HG03064 (cell line): ENCODE measurements at regions not wholly inside any gene's neighbourhood (a gene's known extent, or its start where the extent isn't known, plus 50 kb on each side); places are given as distances from the start of the nearest gene placed in this dataset.

Source experiments
- ATAC-seq: cut with Tn5 transposase; IDR thresholded peaks from one replicate; pipeline ENCODE4 v1.9.1; 2021; ENCODE audit warnings: low read depth; ENCODE audit not compliant: unreplicated experiment

DNA sequence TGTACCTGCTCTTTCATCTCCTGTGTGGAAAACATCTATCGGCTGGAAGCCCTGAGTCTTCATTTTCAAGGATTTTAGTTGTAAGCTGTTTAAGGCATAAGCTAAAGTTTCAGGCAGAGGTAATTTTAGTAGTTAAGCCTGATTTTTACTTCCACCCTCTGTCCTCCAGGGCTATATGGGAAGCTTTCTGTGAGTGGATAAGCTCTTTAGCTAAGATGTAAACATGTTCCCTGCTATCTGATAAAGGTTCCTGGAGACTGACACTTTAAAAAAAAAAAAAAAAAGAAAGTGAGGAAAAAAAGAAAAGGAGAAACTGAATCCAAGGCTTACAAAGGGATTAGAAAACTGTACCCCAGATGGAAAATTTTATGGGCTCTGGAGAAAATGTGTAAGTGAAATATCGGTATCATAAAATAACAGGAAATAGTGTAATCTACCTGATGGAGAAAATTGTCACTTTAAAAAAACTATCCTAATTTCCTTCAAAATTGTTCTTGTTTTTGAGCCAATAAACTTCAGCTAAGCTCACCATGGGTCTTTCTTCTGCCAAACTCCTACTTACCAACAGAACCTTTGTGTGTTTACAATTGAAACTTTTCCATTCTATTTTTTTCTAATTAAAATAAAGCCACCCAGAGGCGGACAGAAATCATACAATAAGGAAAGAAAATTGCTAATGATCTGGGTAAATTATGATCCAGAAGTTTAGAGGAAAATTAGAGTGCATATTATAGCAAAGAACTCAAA, 180.5 kb downstream of the TGFB2 start:
- no peak for ATAC-seq

DNA sequence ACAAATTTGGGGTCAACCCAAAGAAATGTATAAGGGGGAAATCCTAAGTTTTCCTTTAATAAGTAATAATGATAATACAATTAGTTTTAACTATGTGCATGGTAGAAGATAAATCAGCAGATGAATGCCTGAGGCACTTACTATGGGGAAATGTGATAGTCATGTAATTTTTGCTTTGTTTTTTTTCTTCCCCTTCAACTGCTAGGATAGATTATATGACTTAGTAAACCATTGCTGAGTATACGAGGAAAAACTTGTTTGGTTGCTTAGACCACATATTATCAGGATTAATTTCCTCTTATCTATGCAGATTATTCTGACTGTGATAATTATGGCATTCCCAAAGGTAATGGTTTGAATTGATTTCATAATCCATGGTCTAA, 181.1 kb downstream of the TGFB2 start:
- no peak for ATAC-seq

DNA sequence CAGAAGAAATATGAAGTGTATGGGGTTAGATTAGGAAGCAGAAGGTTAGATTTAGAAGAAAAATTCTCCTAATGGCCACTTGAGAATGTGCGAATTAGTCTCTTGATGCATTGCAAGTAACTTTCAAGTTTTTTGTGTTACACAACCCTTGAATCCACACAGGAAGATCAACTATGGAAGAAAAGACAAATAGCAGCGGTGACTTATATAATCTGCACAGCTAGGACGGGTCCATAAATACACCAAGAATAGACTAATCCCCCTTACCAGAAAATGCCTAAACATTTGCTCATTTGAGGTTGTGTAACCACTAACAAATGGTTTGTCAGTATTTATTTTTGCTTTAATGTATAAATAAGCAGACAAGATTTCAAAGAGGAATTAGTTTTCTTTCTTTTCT, 182.6 kb downstream of the TGFB2 start:
- no peak for ATAC-seq

DNA sequence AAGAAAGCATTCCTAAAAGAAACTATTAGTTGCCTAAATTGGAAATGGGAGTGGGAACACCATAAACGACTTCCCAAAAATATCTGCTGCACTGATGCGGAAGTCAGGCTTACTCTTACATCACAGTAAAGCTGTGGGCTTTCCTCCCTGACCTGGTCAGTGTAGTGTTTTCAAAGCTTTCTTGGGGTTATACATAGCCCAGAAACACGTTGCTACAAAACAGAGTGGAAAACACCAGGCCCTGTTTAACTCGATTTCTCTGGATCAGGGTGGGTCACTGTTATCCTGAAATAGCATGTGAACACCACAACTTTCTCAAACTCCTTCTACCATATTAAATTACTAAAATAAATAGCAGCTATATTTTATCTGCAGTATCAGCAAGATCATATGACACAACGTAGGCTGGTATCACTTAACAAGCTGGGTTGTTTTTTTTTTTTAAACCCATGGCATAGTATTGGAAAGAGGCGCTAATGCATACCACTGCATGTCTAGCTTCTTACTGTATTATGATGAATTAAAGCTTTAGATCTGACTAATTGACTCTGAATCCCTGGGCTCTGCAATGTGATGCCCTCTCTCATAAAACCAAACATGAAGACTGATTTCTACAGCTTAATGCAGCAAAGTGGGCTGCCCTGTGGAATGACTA, 184.6 kb downstream of the TGFB2 start:
- no peak for ATAC-seq

DNA sequence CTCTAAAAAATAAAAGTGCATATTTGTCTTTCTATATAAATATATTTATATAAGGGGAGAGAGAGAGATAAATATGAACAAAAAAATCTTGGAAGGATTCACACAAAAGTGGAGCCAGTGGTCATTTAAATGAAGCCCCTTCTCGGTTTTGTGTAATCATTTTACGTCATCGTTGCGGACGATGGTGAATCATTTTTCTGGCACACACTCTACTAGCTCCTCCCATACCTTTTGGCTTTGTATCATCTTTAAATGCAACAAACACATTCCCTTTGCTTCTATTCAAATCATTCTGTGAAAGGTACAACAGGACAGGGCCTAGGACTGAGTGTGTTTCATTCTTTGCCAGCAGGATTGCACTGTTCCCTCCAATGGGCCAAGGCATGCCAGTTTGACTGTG, 186.8 kb downstream of the TGFB2 start:
- ATAC-seq = no peak

DNA sequence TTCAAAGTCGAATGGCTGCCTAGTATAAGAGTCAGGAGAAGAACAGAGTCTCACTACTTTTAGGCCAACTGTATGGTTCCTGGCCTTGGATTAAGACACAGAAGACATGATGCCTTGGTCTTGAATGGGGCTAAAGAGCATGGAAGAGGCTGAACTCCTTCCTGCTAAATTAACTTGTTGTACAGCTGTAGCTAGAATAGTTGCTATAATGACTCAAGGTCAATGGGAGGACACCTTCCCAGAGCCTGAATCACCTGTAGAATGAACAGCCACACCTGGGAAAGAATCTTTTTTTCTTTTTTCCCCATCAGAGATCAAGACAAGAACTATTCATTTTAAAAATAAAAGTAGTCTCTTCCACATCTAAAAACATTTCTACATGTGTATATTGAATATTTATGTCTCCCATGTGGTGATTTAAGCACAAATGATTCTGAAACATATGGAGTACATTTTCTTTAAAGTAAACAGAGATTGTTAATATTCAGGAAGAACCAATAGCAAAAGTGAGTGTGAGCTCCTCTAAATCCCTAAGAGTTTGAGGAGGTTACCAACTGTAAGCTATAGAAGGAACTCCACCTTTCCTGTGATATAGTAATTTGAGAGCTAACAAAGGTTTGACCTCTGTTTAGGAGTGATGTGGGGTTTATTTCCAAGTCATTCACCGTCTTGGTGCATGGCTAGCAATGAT, 191.3 kb downstream of the TGFB2 start:
- ATAC-seq = no peak

DNA sequence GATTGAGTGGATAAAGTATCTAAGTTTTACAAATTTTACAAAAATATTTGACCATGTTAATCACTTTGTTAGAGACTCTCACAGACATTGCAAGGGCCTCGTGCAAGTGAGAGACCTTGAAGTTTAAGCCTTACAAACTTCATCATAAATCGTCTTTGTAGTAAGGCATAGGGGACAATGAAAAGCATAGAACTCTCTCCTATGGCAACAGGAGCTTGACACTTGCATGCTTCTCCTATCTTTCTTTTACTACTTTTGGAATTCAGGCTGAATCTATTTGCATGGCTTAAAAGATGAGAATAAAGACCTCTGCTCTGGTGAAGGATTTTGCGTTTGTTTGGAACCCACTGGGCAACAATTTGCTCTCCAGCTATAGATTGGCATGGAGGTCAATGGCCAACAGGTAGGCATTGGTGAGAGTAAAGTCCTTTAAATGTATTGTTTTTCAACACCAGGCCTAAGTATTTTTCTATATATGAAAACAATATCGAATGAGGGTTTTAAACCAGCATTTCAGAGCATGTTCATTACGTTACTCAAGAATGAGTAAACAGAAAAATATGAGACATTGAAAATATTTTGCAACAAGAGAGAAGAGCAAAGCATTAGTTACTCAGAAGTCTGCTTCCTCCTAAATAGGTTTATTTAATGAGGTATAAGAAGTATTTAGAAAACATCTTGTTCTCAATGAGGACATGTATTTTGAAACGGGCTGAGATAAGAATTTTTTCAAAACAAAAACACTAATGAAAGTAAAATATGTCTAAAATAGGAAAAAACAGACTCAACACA, 192.2 kb downstream of the TGFB2 start:
- ATAC-seq = no peak

DNA sequence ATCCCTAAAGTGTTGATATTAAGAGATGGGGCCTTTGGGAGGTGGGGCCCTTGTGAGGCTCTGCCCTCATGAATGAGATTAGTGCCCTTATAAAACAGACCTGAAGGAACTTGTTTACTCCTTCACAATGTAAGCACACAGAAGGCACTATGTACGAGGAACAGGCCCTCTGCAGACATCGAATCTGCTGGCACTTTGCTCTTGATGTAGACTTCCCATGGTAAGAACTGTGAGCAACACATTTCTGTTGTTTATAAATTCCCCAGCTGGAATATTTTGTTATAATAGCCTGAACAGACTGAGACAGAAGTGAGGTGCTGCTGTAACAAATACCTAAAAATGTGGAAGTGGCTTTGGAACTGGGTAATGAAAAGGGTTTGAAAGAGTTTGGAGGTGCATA, 193.2 kb downstream of the TGFB2 start:
- ATAC-seq = no peak

DNA sequence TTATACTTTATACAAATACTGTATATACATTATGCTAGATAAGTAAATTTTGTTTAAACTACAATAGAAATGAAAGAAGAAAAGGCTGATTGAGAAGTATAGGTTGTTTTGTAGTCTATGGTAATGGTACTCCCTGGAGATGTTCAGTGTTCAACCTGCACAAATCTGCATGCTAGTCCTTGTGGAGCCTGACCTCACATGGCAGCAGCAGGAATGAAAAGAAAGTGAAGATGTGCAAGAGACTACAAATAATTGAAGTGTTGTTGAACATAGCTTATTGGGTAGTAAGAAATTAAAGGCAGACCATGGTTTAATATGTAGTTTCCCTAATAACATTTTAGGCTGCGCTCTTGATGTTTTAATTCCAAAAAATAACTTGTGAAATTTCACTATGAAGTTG, 201.2 kb downstream of the TGFB2 start:
- ATAC-seq = no peak

DNA sequence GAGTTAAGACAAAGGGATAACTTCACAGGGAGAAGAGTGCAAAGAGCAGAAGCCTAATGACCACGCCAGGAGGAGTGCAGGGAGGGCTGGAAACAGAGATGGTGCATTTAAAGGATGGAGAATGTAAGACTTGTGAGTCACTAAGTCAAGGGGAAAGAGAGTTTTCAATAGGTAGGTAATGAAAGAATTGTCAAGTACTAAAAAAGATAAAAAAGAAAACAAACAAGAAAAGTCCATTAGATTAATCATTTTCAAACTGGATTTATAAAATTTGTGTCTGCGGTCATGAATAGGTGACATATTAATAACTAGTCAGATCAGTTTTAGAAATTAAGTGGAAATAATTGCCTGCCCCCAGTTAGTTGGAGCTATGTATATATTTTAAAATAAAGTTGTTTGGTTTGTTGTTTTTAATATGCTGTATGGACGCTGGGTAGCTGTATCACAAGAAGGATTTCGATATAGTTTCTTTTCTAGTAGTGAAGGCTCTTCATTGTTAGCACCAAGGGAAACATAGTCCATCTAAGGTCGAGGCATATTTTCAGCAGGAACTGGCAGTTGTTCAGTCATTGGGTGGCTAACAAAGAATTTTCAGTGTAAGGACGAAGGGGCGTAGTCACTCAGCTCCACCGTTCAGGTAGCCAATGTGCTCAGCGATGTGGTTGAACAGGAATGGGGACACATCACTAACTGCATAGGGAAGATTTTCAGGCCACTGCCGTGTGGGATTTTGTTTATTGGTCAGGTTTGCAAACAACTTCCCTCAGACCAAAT, 203.0 kb downstream of the TGFB2 start:
- no peak for ATAC-seq

DNA sequence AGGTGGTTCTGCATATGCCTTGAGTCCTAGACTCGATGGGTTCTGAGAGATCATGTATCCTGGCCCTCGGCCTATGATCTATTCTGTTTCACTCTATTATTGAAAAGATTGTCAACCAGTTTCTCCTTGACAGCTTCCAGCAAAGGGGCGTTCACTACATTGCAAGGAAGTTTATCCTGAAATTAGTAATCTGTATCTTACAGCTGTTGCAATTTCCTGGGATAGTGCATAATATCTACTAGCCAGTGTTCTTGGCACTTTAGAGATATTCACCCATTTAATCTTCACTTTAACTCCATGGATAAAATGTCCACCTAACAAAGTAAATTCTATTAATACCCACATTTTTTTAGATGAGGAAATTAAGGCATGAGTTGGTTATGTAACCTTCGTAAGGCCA, 203.6 kb downstream of the TGFB2 start:
- ATAC-seq = no peak

DNA sequence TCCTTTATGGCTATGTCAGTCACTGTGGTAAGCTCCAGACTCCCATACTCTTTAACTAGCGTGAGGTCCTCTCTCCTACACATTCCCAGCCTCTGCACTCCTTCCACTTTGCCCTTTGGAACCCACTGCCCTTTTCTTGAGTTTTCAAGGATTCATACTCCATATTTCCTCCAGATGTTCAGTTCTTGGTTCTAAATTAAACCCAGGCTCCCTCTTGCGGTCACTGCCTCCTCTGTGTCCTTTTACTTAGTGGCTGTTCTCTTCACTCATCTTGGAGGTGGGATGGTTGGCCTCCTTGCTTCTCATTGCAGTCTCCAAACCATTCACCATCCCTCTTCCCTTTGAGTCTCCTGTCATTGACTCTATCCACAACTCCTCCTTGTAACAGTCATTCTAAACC, 208.1 kb downstream of the TGFB2 start:
- no peak for ATAC-seq

DNA sequence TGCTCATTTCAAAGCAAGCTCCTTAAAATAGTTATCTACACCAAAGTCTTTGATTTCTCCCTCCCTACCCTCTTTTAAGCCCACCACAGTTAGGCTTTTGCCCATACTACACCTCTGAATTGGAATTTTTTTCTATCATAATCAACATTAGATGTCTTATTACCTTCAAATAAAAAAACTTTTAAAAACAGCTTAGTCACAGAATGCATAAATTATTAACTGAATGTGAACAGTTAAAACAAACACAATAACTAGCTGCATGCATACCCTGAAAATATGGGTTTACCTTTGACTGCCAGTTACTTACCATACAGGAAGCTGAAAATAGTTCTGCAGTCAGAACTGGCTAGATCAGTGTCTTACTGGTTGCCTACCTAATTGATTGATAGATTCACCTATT, 210.9 kb downstream of the TGFB2 start:
- ATAC-seq = no peak

DNA sequence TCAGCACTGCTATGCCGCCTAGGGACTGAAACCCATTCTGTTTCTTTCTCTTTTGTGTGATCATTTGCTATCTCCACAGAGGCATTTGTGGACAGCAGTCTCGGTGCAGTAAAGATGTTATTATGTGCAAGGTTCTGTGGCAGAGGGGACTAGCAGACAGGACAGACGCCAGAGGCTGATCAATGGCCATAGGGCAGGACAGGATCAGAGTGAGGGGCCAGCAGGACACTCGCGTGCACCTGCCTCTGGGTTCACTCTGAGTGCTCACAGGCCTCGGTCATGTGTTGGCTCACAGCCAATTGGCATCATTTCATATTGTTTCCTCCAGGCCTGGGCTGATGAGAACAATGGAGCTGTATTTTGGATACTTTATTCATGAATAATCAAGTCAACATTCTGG, 212.6 kb downstream of the TGFB2 start:
- ATAC-seq = no peak

DNA sequence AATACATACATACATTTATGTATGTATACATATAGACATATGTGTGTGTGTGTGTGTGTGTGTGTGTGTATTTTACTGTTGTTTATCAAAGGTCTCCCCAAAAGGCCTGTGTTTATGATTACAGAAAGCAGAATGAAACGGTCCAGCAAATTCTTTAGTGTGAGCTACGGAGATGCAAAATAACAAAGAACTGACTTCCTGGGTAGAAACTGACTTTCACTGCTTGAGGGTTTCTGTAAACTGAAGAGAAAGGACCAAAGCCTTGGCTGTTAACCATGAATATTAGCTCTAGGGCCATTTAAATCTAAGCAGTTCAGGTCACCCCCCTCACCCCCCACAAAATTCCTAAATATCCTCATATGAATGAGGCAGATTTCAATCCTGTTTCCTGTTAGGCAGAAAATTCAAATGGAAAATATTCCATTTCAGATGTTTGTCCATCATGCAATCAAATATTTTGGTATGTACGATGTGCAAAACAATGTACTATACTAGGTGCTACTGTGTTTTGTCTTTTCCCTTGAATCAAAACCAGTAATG, 213.2 kb downstream of the TGFB2 start:
- ATAC-seq = no peak

DNA sequence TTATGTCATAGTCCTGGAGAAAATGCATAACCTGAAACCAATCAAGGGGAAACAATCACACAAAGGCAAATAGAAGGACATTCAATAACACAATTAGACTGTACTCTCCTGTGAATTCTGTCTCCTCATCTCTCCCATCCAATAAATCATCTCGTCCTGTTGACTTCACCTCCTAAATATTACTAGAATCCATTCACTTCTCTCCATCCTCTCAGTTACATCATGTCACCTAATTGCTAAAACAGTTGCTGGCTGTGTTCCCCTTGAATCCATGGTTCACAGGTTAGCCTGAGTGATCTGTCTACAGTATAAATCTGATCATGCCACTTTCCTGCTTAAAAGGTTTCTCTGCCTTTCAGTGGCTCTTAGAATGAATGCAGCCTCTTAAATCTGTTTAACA, 220.2 kb downstream of the TGFB2 start:
- ATAC-seq = no peak

DNA sequence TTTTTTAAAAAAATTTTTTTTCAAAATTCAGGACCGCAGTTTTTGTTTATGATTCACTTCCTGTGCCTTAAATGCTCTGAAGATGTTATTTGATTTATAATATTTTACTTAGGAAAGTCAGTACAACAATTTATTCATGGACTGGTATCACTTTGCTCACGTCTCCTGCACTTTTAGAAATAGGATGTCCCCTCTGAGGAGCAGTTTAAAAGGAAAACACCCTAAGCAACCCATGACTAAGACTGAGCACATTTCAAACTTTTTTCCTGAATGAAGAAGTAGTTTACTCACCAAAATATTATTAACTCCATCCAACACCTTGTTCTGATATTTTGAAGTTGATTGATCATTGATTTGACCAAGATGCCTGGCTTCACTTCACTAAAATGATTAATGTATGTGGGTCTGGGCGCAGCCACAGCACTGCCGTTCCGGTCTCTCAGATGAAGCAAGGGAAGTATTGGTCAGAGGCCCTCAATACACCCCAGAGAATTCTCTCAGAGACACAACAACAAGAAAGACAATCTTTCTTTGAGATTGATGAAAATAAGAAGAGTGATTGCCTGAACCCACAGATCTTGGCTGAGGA, 223.9 kb downstream of the TGFB2 start:
- no peak for ATAC-seq

DNA sequence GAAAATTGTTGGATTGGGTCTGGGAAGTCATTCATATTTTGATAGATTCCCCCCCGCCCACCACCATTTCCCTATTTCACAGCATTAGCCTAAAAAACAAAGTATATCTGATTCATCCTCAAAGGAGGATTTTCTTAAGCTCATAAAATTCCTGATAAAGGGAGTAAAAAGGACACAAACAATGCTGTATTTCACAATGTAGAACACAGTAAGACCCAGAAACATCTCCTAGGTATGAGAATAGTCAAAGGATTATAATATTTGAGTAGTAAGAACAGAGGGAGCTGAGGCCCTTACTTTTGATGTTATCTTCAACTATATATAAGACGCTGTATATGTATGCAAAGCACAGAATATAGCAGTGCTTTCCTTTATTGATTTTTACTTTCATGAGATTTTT, 225.3 kb downstream of the TGFB2 start:
- no peak for ATAC-seq

DNA sequence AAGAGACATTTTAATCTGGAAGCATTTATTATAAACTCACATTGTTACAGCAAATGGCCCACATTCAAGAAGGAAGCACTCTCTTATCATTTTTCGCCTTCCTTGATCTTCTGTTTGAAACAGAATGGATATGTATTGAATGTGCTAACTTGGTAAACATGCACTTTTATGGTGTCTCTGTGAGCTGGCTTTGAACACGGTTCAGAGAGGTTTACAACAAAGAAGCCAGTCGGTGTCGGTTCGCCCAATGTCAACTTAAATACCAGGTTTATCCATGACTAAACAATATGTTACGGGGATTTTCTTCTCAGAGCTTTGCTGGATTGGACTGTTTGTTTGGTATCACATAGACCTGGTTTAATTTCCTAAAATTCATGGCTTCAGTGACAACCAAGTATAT, 226.4 kb downstream of the TGFB2 start:
- ATAC-seq = no peak

DNA sequence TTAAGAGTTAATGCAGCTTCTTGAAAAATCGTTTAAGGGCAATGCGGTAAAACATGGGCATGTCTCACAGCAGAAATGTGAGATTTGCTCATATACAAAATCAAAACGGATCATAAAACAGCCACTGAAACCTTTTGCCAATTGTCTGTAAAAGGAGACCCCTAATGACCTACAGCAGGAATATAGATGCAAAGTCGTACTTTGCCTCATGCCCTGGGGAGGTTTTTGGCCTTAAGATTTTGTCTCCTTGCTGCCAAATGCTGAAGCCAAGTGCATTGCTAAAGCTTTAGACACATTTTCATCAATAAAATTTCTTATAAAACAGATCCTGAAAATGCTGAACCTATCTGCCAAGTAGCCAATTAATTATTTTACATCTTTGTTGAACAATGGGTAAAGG, 226.9 kb downstream of the TGFB2 start:
- no peak for ATAC-seq
